ENCODE measurements at regions not wholly inside any gene's neighbourhood (a gene's known extent, or its start where the extent isn't known, plus 50 kb on each side); places are given as distances from the start of the nearest gene placed in this dataset.

DNA sequence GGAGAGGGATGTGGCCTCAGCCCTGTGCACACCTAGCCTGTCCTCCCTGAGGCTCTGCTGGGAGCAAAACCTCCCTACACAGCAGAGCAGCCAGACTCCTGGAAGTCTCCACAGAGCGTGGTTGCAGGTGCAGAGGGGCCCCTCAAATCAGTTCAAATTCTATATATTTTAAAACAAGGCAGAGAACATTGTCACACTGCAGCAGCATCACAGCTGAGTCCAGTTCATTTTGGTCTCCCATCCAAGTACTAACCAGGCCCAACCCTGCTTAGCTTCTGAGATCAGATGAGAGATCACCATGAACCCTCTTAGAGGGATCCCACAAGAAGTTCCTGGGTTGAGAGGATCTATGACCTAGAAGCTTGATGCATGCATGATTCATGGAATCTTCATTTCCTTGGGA is 331.0 kb upstream of the RGMA start:
- in situ Hi-C loops (cut with HindIII; ENCODE audit: low pct_unique_long_range_greater_than_20kb, low sequenced_read_pairs) = no loop called here
- DNase-seq (ENCODE audit: low read depth) = peak; percentile 8

DNA sequence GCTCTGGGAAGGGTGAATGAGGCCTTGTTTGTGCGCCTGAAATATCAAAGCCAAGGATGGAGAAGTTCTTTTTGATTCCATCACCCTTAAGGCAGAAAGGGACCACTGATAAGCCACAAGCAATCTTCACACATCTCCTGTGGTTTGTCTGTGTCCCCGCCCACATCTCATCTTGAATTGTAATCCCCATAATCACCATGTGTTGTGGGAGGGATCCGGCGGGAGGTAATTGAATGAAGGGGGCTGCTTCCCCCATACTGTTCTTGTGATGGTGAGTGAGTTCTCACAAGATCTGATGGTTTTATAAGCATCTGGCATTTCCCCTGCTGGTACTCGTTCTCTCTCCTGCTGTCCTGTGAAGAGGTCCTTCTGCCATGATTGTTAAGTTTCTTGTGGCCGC is 329.6 kb upstream of the RGMA start:
- DNase-seq (ENCODE audit: low read depth) = no peak
- in situ Hi-C loops (cut with HindIII; ENCODE audit: low pct_unique_long_range_greater_than_20kb, low sequenced_read_pairs) = no loop called here

DNA sequence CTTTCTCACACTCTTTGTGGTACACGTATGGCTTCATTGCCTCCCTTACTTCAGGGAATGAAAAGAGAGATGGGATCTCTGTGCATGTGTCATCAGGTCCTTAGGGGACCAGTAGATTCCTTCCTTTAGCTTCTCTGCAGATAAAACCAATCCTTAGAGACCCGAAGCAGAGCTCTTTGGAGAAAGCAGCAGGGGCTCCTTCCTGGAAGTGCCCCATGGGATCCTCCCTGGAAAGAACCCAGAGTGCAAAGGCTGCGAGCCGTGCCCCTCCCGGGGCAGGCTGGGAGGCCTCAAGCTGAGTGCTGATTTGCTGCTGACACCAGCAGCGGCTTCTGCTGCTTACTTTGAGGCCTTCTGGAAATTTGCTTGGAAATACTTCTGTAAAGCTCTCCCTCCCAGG is 328.6 kb upstream of the RGMA start:
- in situ Hi-C loops (cut with HindIII; ENCODE audit: low pct_unique_long_range_greater_than_20kb, low sequenced_read_pairs) = no loop called here
- DNase-seq (ENCODE audit: low read depth) = no peak

DNA sequence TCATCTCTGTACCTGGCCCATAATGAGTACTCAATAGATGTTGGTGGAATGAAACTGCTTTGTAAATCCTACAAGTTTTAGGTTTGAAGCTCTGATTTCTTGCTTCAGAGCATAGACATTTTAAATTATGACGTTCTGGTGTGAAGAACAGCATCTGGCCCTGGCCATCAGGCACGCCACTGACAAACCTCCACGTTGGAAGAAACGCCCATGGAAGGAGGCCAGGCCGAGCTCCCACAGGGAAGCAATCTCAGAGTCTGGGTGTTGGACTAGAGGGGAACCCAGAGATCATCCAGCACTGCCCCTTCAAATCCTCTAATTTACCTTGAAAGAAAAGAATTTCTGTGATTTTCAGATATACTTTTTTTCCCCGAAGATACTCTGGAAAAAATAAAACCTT is 328.1 kb upstream of the RGMA start:
- in situ Hi-C loops (cut with HindIII; ENCODE audit: low pct_unique_long_range_greater_than_20kb, low sequenced_read_pairs) = no loop called here
- DNase-seq (ENCODE audit: low read depth) = no peak

DNA sequence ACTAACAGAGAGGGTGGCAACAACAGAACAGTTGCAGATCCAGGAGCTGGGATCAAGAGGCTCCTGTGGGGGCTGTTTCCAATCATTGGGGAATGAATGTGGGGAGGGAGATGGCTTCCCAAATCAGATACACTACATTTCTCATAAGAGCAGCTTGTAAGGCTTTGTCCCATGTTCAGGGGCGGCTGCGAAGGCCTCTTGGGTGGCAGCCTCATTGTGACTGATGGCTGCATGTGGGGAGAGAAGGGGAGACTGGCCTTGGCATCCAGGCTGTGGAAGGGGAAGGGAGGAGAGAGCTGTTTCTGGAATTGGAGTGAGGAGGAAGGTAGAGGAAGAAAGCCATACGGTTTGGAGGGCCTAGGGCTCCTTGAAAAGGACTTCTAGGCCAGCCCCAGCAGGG is 326.6 kb upstream of the RGMA start:
- in situ Hi-C loops (cut with HindIII; ENCODE audit: low pct_unique_long_range_greater_than_20kb, low sequenced_read_pairs) = no loop called here
- no peak for DNase-seq (ENCODE audit: low read depth)

DNA sequence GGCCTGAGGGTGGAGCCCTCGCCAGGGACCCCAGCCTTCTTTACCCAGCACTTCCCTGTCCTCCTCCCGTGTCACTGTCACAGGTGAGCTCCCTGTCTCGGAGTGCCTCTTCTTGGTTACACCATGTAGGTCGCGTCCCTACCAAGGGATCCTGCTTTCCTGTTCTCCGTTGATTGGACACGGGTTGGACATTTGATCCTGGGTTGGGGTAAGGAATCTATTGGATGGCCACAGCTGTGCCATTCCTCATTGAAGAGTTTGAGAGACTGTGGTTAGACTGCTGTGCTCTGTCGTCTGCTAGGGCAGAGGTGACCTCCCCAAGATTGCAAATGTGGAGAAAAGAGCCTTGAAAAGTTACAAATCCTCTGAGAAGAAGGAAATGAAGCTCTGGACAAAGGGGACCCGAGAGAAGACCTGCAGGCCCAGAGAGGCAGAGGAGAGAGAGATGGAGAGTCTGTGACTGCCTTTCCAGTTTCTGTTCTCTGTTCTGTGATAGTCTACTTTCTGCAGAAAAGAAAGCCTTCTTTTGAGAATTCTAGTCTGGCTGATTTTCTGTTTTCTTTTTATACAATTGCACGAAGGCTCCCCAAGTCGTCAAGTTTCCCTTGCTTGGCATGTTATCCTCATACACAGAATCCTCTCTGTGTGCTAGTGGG is 325.7 kb upstream of the RGMA start:
- DNase-seq (ENCODE audit: low read depth) = no peak
- in situ Hi-C loops (cut with HindIII; ENCODE audit: low pct_unique_long_range_greater_than_20kb, low sequenced_read_pairs) = no loop called here

DNA sequence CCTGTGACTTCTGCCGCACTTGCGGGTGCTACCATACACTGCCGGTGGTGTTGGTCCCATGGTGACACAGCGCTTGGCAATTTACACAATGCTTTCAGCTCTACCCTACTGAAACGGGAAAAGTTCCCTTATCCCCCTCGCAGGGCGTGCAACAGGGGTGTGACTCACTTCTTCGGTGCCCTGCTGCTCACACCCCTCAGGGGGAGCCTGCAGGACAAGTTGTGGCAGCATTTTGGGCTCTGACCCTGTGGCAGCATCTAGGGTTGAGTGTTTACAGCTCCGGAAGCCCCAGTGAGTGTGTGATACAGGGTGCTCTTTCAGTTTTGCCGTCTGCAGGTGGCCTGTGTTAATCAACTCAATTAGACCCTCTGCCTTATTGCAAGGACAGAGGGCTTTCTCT is 324.7 kb upstream of the RGMA start:
- no peak for DNase-seq (ENCODE audit: low read depth)
- in situ Hi-C loops (cut with HindIII; ENCODE audit: low pct_unique_long_range_greater_than_20kb, low sequenced_read_pairs) = no loop called here

DNA sequence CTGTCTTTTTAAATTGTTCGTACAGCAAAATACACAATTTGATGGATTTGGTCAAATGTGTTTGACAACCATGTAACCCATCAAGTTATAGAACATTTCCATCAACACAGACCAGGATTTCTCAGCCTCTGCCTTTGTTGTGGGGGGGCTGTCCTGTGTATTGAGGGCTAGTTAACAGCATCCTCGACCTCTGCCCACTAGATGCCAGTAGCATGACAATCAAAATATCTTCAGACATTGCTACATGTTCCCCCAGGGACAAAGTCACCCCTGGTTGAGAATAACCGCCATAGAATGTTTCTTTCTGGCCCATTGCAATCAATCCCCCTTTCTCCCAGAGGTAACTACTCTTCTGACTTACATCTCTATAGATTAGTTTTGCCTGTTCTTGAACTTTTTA is 310.1 kb upstream of the RGMA start:
- in situ Hi-C loops (cut with HindIII; ENCODE audit: low pct_unique_long_range_greater_than_20kb, low sequenced_read_pairs) = no loop called here
- no peak for DNase-seq (ENCODE audit: low read depth)

DNA sequence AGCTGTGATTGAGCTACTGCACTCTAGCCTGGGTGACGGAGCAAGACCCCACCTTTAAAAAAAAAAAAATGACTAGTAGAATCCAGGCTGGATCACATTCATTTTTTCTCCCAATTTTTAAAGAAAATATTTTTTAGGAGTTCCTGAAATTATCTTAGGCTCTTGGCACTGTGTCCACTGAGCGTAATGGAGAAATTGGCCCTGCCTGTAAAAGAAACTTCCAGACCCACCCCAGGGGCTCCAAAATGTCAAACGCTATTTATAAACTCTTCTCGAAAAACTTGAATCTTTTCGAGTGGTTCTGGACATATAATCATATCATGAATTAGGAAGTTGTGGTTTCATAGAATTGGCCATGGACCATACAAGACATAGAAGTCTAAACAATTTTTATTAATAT is 300.2 kb upstream of the RGMA start:
- DNase-seq (ENCODE audit: low read depth) = no peak
- in situ Hi-C loops (cut with HindIII; ENCODE audit: low pct_unique_long_range_greater_than_20kb, low sequenced_read_pairs) = no loop called here

DNA sequence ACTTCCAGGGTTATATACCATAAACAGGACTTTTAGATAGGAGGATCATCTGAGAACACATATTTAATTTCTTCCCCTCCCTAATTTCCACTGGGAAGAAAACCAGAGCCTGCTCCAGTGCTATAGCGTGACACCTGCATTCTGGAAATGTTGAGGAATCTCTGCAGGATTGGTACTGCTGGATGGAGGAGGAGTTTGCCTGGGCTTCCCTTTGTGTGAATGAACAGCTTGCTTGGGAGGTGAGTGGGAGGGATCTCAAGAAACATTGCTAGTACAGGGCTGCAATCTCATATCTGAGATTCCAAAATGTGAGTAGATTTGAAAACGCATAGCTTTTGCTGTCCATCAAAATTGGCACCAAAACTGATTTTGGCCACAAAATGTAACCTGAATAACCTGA is 295.9 kb upstream of the RGMA start:
- DNase-seq (ENCODE audit: low read depth) = no peak
- in situ Hi-C loops (cut with HindIII; ENCODE audit: low pct_unique_long_range_greater_than_20kb, low sequenced_read_pairs) = no loop called here

DNA sequence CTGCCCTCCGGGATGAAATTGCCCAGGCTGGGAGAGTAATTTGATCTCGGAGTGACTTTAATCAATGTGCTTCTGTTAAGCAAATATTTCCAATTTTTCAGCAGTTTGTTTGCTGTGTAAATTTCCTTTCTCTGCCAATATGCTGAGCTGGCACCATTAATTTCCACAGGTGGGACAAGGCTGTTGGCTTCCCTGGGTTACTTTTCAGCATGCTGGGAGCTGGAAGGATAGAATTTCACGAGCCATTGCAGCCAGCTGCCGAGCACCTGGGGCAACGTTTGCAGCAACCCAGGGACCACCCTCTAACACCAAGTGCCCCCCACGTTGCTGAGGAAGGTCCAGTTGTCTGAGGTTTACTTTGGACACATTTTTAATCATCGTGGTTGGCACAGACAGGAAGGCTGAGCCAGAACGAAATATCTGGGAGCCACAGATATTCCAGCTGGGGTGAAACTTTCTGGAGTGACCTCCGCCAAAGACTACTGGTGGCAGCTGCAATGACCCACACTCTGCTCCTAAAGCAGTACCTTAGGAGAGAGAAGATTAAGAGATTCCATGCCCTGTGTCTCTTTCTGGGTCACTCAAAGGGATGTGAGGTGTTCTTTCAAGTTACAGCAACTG is 293.3 kb upstream of the RGMA start:
- in situ Hi-C loops (cut with HindIII; ENCODE audit: low pct_unique_long_range_greater_than_20kb, low sequenced_read_pairs) = no loop called here
- DNase-seq (ENCODE audit: low read depth) = no peak

DNA sequence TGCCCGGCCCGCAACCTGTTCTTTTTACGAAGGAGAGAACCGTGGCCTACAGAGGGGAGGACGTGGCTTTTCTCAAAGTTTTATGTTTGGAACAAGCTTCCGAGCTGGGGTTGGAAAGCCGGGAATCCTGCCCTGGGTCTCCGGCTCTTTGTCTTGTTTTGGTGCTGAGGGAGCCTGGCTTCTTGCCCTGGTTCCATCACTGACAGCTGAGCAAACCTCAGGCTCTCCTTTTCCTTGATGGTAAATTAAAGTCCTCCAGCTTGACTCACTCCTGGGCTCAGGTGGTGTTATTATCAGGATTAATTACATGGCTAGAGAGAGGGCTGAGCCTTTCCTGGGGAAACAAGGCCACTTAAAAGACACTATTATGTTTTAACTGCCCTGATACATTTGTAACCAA is 289.5 kb upstream of the RGMA start:
- in situ Hi-C loops (cut with HindIII; ENCODE audit: low pct_unique_long_range_greater_than_20kb, low sequenced_read_pairs) = no loop called here
- no peak for DNase-seq (ENCODE audit: low read depth)

DNA sequence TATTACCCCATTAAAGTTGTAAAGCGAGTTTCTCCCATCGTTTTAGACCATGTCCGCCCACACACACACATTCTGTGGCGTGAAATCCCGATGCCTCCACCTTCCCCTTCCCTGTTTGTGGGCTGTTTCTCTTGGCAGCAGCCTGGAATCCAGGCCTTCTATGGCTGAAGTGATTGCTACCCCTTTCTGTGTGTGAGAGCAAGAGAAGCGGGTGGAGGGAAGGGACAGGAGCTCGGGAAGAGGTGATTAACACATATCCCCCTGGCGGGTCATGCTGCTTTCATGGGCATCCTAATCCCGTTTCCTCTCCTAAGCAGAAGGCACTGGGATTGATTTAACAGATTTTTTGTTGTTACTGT is 283.8 kb upstream of the RGMA start:
- in situ Hi-C loops (cut with HindIII; ENCODE audit: low pct_unique_long_range_greater_than_20kb, low sequenced_read_pairs) = no loop called here
- DNase-seq (ENCODE audit: low read depth) = no peak

DNA sequence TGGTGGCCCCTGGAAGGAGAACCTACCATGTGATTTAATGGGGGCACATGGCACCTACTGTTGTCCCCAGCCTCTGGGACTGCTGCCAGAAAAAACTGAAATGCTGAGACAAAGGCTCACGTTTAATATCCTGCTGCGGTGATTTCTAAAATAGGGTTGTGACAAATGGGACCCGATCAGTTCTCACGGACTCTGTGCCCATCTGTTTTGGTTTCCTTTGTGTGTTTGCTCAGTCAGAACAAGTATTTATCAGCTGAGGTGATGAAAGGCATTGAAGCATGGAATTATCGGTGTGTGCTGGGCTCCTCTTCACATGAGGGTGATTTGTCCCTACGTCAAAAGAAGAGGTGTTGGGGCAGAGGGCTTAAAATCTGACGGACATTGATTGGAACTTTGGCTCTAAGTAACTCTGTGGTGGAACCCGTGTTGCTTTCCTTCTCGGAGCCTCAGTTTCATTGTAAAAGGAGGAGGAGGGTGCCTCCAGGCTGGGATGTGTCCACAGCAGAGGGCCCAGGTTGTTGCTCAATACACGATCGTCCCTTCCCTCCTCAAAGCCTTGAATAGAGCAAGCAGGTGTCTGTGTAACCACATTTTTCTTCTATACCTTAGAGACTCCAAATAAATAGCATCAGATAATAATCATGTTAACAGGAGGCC is 283.3 kb upstream of the RGMA start:
- DNase-seq (ENCODE audit: low read depth) = no peak
- in situ Hi-C loops (cut with HindIII; ENCODE audit: low pct_unique_long_range_greater_than_20kb, low sequenced_read_pairs) = no loop called here

DNA sequence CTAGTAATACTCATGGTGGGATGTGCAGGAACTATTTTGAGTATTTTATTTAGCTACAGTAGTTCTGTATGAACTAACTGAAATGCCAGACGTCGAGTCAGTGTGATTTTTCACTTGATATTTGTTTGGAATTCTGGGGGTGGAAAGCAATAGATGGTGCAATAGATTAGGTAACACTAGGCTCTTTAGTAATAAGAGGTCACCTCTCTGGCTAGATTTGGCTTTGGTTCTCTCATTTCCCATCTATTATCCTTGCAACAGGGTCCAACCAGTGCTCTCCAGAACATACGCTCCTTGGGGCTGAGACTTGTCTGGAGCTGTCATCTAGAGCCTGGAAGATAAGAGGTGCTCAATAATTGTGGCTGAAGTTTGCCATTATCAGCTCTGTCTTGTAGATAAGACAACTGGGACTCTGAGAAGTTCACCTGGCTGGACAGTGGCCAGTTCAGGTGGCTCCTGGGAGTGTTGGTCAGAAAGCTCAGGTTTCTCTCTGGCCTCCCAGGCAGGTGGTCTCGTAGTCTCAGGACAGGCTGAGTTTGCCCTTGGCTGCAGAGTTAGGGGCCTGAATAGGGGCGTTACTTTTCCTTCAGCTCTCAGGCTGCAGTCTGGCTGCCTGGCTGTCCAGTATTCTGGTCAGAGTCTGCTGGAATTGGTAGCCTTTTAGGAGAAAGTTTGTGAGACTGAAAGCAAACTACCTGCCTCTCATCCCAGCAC is 277.5 kb upstream of the RGMA start:
- DNase-seq (ENCODE audit: low read depth) = no peak
- in situ Hi-C loops (cut with HindIII; ENCODE audit: low pct_unique_long_range_greater_than_20kb, low sequenced_read_pairs) = no loop called here

DNA sequence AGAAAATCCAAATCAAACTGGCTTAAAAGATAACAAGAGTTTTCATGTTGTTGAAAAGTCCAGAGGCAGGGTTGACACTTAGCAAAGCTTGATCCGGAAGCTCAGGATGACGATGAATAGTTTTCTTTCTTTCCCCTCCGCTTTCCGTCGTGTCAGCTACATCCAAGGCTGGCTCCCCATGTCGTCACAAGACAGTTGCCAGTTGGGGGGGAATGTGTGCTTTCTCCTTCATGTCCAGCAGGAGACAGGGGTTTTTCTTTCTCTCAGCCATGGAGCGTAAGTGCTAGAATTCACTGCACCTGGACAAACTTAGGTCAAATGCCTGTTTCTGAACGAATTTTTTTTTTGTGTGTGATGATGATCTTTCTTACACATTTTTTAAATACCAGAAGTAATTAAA is 273.8 kb upstream of the RGMA start:
- no peak for DNase-seq (ENCODE audit: low read depth)
- in situ Hi-C loops (cut with HindIII; ENCODE audit: low pct_unique_long_range_greater_than_20kb, low sequenced_read_pairs) = no loop called here

DNA sequence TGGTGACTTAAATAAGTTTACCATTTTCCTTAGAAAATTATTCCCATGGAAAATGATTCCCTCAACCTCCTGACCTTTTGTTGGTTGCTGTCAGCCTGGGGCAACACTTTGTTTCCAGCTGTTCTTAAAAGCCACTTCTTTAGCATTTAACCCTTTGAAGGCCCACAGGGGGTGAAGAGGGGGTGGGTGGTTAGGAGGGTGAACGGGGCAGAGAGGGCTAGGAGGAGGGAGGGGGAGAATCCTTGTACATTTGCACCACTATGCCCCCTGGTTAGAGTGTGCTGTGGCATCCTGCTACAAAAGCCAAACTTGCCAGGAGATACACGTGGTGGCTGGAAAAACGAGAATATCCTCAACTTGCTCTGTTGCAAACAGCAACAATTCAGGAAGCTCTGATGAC is 273.2 kb upstream of the RGMA start:
- in situ Hi-C loops (cut with HindIII; ENCODE audit: low pct_unique_long_range_greater_than_20kb, low sequenced_read_pairs) = no loop called here
- DNase-seq (ENCODE audit: low read depth) = no peak

DNA sequence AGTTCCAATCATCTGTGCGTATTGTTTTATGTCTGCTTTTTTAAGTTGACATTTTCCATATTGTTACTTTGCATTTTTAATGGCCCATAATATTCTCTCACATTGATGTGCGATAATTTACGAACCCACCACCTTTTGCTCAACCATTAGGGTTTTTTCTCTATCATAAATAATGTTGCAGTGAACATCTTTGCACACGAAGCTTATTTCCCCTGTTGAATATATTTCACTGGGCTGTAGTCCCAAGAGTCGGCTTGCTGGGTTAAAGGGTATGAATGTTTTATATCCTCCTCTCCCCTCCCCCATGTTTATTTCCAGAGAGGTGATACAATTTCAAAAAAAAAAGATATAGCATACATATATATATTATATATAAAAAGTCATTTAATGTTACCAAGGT is 272.7 kb upstream of the RGMA start:
- DNase-seq (ENCODE audit: low read depth) = no peak
- in situ Hi-C loops (cut with HindIII; ENCODE audit: low pct_unique_long_range_greater_than_20kb, low sequenced_read_pairs) = no loop called here

DNA sequence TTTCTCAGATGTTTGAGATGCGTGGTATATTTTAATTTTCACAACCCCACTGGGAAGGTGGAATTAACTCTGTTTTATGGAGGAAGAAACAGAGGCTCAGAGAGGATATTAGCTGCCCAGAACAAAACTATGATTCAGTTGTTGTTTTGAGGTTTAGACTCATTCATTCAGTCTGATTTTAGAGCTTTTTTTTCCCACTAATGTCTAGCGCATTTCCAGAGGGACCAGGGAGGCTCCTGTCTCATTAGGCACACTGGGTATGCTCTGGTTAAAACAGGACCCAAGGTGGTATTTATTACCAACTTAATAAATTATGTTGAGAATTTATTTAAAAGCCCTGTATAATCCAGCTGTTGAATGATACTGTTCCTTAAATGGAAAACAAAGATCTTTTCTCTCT is 272.0 kb upstream of the RGMA start:
- in situ Hi-C loops (cut with HindIII; ENCODE audit: low pct_unique_long_range_greater_than_20kb, low sequenced_read_pairs) = no loop called here
- no peak for DNase-seq (ENCODE audit: low read depth)

DNA sequence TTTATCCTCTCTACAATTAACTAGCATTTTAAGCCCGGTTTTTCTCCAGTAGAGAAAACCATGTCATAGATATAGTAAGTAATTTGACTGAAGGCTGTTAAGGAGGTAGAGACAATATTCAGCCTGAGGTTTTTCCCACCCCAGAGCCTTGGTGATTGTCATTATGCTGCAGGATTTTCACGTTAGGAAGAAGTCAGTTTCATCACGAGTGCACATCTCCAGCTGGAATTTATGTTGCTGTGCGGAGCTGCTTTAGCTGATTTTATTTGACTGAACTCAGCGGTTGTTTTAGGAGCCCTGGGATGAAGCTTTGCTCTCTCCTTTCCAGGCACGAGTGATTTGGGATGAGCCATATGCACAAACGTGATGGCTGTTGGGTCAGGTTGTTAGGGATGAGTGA is 271.3 kb upstream of the RGMA start:
- no peak for DNase-seq (ENCODE audit: low read depth)
- in situ Hi-C loops (cut with HindIII; ENCODE audit: low pct_unique_long_range_greater_than_20kb, low sequenced_read_pairs) = no loop called here

Measured in Caki2 (cell line).